Rectal smooth muscle tissue (tissue), 1 donor: ENCODE measurements at regions not wholly inside any gene's neighbourhood (a gene's known extent, or its start where the extent isn't known, plus 50 kb on each side); places are given as distances from the start of the nearest gene placed in this dataset.
"Not testable (repeated sequence)": the region's sequence is repeated elsewhere in the genome, so short reads cannot be mapped to it uniquely, and the experiment has no call there.

ENCODE experiments used
- H3K27ac ChIP-seq: one replicate; pipeline ENCODE4 v1.7.0; 2013; ENCODE audit warnings: low read depth, low read length, inconsistent platforms
- H3K27me3 ChIP-seq: one replicate; pipeline ENCODE4 v1.7.0; 2013; ENCODE audit warnings: low read length; ENCODE audit not compliant: control insufficient read depth, insufficient read depth
- H3K36me3 ChIP-seq: one replicate; pipeline ENCODE4 v1.7.0; 2013; ENCODE audit warnings: low read length; ENCODE audit not compliant: control insufficient read depth, insufficient read depth
- H3K4me1 ChIP-seq: one replicate; pipeline ENCODE4 v1.7.0; 2013; ENCODE audit warnings: low read length; ENCODE audit not compliant: control insufficient read depth, insufficient read depth
- H3K4me3 ChIP-seq: one replicate; pipeline ENCODE4 v1.7.0; 2013; ENCODE audit warnings: low read length
- H3K9ac ChIP-seq: one replicate; pipeline ENCODE4 v1.7.0; 2013; ENCODE audit warnings: low read length

DNA sequence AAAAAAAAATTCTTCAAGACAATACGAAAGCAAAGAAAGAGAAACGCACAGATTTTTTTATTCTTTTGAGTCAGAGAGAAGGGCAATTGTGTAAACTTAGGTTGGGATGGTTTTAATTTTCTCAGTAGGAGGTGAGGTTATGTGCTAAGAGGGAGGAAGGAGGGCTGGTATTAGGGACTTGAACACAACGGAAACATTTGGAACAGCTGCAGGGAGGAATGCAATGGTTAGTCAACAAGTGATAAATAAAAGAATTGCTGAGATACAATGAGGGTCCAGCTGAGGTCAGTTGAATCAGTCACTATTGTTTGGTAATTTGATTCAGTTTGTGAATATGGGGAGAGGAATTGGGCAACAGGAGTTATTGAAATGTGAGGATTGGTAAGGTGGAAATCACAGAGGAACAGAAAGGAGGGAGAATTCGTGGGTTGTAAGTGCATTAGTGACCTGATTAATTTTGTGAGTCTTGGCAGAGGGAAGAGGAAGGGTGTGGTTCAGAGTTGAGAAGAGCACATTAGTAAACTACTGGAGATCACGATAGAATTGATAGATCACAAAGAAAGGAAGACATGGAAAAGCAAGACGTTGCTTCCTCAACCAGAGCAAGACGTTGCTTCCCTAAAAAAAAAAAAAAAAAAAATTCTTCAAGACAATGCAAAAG is 499.5 kb upstream of the SPRY2 start:
- H3K27me3 ChIP-seq, result no peaks in the 10 kb centered on the region
- H3K9ac ChIP-seq, result no peak overlapping the region
- H3K4me1 ChIP-seq, result no peaks in the 10 kb centered on the region
- H3K27ac ChIP-seq, result no peak overlapping the region
- no peaks in the 10 kb centered on the region for H3K36me3 ChIP-seq
- no peak overlapping the region for H3K4me3 ChIP-seq

DNA sequence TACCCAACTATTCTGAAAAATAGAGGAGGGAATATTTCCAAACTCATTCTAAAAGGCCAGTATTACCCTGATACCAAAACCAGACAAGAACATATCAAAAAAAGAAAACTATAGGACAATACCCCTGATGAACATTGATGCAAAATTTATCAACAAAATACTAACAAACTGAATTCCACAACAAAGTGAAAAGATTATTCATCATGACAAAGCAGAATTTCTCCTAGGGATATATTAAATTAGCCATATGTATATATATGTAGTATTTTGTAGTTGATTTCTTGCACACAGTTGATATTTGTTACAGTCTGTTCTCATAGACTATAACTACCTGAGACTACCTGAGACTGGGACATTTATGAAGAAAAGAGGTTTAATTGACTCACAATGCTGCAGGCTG is 495.0 kb upstream of the SPRY2 start:
- no peaks in the 10 kb centered on the region for H3K36me3 ChIP-seq
- H3K4me1 ChIP-seq, result no peaks in the 10 kb centered on the region
- H3K27me3 ChIP-seq, result no peaks in the 10 kb centered on the region
- no peak overlapping the region for H3K9ac ChIP-seq
- no peak overlapping the region for H3K27ac ChIP-seq
- H3K4me3 ChIP-seq, result no peak overlapping the region

GRCh38 chr13:80830431-80830830 is 489.5 kb upstream of the SPRY2 start:
- Histone ChIP-seq H3K27ac (no peak overlapping the region), H3K4me3 (no peak overlapping the region), H3K9ac (no peak overlapping the region), H3K36me3 (no peaks in the 10 kb centered on the region), H3K27me3 (no peaks in the 10 kb centered on the region), H3K4me1 (no peaks in the 10 kb centered on the region)

DNA sequence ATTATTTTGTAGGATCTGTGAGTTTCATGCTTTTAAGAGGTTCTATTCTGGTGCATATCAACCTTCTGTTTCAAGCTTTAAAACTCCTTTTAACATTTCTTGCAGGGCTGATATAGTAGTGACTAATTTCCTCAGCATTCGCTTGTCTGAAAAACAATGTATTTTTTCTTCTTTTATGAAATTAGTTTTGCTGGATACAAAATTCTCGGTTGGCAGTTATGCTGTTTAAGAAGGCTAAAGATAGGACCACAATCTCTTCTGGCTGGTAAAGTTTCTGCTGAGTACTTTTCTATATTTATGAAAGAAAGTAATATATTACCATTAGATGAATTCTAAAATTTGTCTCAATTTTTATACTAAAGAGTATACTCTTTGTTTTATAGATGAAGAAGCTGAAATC is 487.8 kb upstream of the SPRY2 start:
- no peak overlapping the region for H3K4me3 ChIP-seq
- H3K9ac ChIP-seq, result no peak overlapping the region
- H3K27me3 ChIP-seq, result no peaks in the 10 kb centered on the region
- no peaks in the 10 kb centered on the region for H3K4me1 ChIP-seq
- no peak overlapping the region for H3K27ac ChIP-seq
- H3K36me3 ChIP-seq, result no peaks in the 10 kb centered on the region

DNA sequence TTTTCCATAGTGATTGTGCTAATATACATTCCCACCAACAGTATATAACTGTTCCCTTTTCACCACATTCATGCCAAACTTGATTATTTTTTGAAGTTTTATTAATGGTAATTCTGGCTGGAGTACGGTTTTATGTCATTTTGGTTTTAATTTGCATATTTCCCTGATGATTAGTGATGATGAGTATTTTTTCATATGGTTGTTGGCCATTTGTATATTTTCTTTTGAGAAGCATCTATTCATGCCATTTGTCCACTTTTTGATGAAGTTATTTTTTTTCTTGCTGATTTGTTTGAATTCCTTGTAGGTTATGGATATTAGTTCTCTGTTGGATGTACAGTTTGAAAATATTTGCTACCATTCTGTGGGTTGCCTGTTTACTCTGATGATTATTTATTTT is 484.4 kb upstream of the SPRY2 start:
- Histone ChIP-seq H3K27me3 (no peaks in the 10 kb centered on the region), H3K36me3 (no peaks in the 10 kb centered on the region), H3K27ac (no peak overlapping the region), H3K9ac (no peak overlapping the region), H3K4me1 (no peaks in the 10 kb centered on the region), H3K4me3 (no peak overlapping the region)

GRCh38 chr13:80824229-80824628 is 483.3 kb upstream of the SPRY2 start:
- H3K36me3 ChIP-seq, result no peaks in the 10 kb centered on the region
- H3K9ac ChIP-seq, result no peak overlapping the region
- no peak overlapping the region for H3K4me3 ChIP-seq
- no peaks in the 10 kb centered on the region for H3K27me3 ChIP-seq
- H3K4me1 ChIP-seq, result no peaks in the 10 kb centered on the region
- no peak overlapping the region for H3K27ac ChIP-seq

- H3K27ac ChIP-seq, result no peak overlapping the region
- no peaks in the 10 kb centered on the region for H3K4me1 ChIP-seq
- H3K4me3 ChIP-seq, result no peak overlapping the region
- no peaks in the 10 kb centered on the region for H3K36me3 ChIP-seq
- H3K9ac ChIP-seq, result no peak overlapping the region
- H3K27me3 ChIP-seq, result no peaks in the 10 kb centered on the region
Measured at GRCh38 chr13:80823472-80823871, 482.5 kb upstream of the SPRY2 start.

GRCh38 chr13:80821466-80821865 is 480.5 kb upstream of the SPRY2 start:
- Histone ChIP-seq H3K9ac (no peak overlapping the region), H3K36me3 (no peaks in the 10 kb centered on the region), H3K27ac (no peak overlapping the region), H3K27me3 (no peaks in the 10 kb centered on the region), H3K4me1 (no peaks in the 10 kb centered on the region), H3K4me3 (no peak overlapping the region)

- H3K27ac ChIP-seq, result no peak overlapping the region
- H3K9ac ChIP-seq, result no peak overlapping the region
- H3K36me3 ChIP-seq, result no peaks in the 10 kb centered on the region
- no peaks in the 10 kb centered on the region for H3K4me1 ChIP-seq
- H3K4me3 ChIP-seq, result no peak overlapping the region
- H3K27me3 ChIP-seq, result no peaks in the 10 kb centered on the region
Measured at GRCh38 chr13:80817979-80818378, 477.1 kb upstream of the SPRY2 start.

DNA sequence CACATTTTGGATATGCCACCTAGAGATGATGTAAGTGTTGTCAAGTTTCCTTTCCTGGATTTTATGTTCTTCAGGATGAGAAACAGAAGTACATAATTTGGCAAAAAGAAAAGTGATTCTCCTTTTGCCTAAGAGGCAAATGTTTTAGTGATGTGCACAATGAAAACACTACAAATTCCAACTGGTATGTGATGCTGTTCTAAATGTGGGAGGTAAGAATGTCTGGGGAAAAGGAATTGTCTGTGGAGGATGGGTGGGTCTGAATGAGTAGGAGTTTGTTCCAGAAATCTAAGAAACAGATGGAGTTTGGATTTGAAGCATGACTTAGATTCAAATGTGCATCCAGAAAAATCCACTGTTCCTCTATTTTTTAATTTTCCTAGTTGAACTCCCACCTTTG is 473.6 kb upstream of the SPRY2 start:
- Histone ChIP-seq H3K4me1 (no peaks in the 10 kb centered on the region), H3K27me3 (no peaks in the 10 kb centered on the region), H3K4me3 (no peak overlapping the region), H3K9ac (no peak overlapping the region), H3K27ac (no peak overlapping the region), H3K36me3 (no peaks in the 10 kb centered on the region)

GRCh38 chr13:80810294-80810693 is 469.4 kb upstream of the SPRY2 start:
- not testable (repeated sequence) for H3K27ac ChIP-seq, H3K27me3 ChIP-seq, H3K4me3 ChIP-seq, H3K4me1 ChIP-seq, H3K36me3 ChIP-seq, H3K9ac ChIP-seq

DNA sequence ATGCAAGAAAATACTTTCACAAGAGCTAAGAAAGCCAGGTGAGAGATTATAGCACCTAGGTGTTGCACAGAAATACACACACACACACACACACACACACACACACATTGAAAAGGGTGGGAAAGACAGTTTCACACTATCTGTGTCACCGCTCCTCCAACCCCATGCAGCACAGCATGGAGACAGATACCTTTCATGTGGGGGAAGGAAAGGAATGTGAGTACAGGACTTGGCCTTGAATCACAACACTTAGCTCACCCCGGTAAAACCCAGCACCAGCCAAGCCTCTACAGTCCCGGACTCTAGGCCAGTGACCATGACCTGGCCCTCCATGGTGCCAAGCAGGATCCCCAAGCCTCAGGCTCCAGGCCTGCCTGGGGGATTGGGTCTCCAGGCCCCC is 462.0 kb upstream of the SPRY2 start:
- H3K36me3 ChIP-seq, result no peaks in the 10 kb centered on the region
- H3K4me1 ChIP-seq, result no peaks in the 10 kb centered on the region
- H3K27ac ChIP-seq, result no peak overlapping the region
- no peak overlapping the region for H3K9ac ChIP-seq
- H3K4me3 ChIP-seq, result no peak overlapping the region
- no peaks in the 10 kb centered on the region for H3K27me3 ChIP-seq

GRCh38 chr13:80798576-80799133 is 457.7 kb upstream of the SPRY2 start:
- no peak overlapping the region for H3K4me3 ChIP-seq
- H3K27ac ChIP-seq, result no peak overlapping the region
- no peak overlapping the region for H3K9ac ChIP-seq
- no peaks in the 10 kb centered on the region for H3K36me3 ChIP-seq
- no peaks in the 10 kb centered on the region for H3K27me3 ChIP-seq
- no peaks in the 10 kb centered on the region for H3K4me1 ChIP-seq
